ENCODE measurements at regions not wholly inside any gene's neighbourhood (a gene's known extent, or its start where the extent isn't known, plus 50 kb on each side); places are given as distances from the start of the nearest gene placed in this dataset.

- no peak for ATAC-seq
- DNase-seq (ENCODE audit: low spot score): no peak
Observed at GRCh38 chr3:25071846-25072245, 356.2 kb upstream of the RARB start.

GRCh38 chr3:25073423-25073822 is 354.6 kb upstream of the RARB start:
- no peak for DNase-seq (ENCODE audit: low spot score)
- no peak for ATAC-seq

GRCh38 chr3:25074149-25074548 is 353.9 kb upstream of the RARB start:
- no peak for ATAC-seq
- DNase-seq (ENCODE audit: low spot score): no peak

- ATAC-seq (no peak), DNase-seq (ENCODE audit: low spot score) (no peak)
Observed at GRCh38 chr3:25080461-25080860, 347.6 kb upstream of the RARB start.

GRCh38 chr3:25084016-25084415 is 344.0 kb upstream of the RARB start:
- DNase-seq (ENCODE audit: low spot score) (no peak), ATAC-seq (peak; percentile 19)

- ATAC-seq (no peak), DNase-seq (ENCODE audit: low spot score) (no peak)
Observed at GRCh38 chr3:25086721-25087120, 341.3 kb upstream of the RARB start.

GRCh38 chr3:25088284-25088683 is 339.8 kb upstream of the RARB start:
- no peak for ATAC-seq
- no peak for DNase-seq (ENCODE audit: low spot score)

GRCh38 chr3:25090698-25091453 is 337.2 kb upstream of the RARB start:
- ATAC-seq (no peak), DNase-seq (ENCODE audit: low spot score) (no peak)

GRCh38 chr3:25091934-25092333 is 336.1 kb upstream of the RARB start:
- ATAC-seq: no peak
- no peak for DNase-seq (ENCODE audit: low spot score)

- DNase-seq (ENCODE audit: low spot score) (no peak), ATAC-seq (peak; percentile 31)
Observed at GRCh38 chr3:25094932-25095685, 333.0 kb upstream of the RARB start.

GRCh38 chr3:25096536-25096935 is 331.5 kb upstream of the RARB start:
- DNase-seq (ENCODE audit: low spot score): no peak
- ATAC-seq: no peak

- DNase-seq (ENCODE audit: low spot score) (no peak), ATAC-seq (no peak)
Observed at GRCh38 chr3:25097023-25097422, 331.0 kb upstream of the RARB start.

- ATAC-seq (no peak), DNase-seq (ENCODE audit: low spot score) (no peak)
Observed at GRCh38 chr3:25099666-25100065, 328.4 kb upstream of the RARB start.

- ATAC-seq (no peak), DNase-seq (ENCODE audit: low spot score) (no peak)
Observed at GRCh38 chr3:25103391-25103790, 324.7 kb upstream of the RARB start.

- DNase-seq (ENCODE audit: low spot score) (no peak), ATAC-seq (no peak)
Observed at GRCh38 chr3:25107918-25108617, 320.0 kb upstream of the RARB start.

GRCh38 chr3:25110642-25111041 is 317.4 kb upstream of the RARB start:
- ATAC-seq (no peak), DNase-seq (ENCODE audit: low spot score) (no peak)

GRCh38 chr3:25113891-25114290 is 314.2 kb upstream of the RARB start:
- no peak for ATAC-seq
- no peak for DNase-seq (ENCODE audit: low spot score)

- DNase-seq (ENCODE audit: low spot score) (no peak), ATAC-seq (no peak)
Observed at GRCh38 chr3:25114532-25114931, 313.5 kb upstream of the RARB start.

- no peak for DNase-seq (ENCODE audit: low spot score)
- ATAC-seq: no peak
Observed at GRCh38 chr3:25117005-25117593, 311.0 kb upstream of the RARB start.

- no peak for ATAC-seq
- DNase-seq (ENCODE audit: low spot score): no peak
Observed at GRCh38 chr3:25119682-25120081, 308.4 kb upstream of the RARB start.

GRCh38 chr3:25120665-25121064 is 307.4 kb upstream of the RARB start:
- ATAC-seq: no peak

GRCh38 chr3:25125201-25125600 is 302.9 kb upstream of the RARB start:
- DNase-seq (ENCODE audit: low spot score) (no peak), ATAC-seq (no peak)

More at GRCh38 chr3:25120665-25121064, 307.4 kb upstream of the RARB start:
- DNase-seq (ENCODE audit: low spot score): no peak
